Renal cortical epithelial cell (primary cell): ENCODE measurements at regions not wholly inside any gene's neighbourhood (a gene's known extent, or its start where the extent isn't known, plus 50 kb on each side); places are given as distances from the start of the nearest gene placed in this dataset.

Experiments used
- DNase-seq: peaks from one replicate; pipeline ENCODE4 v3.0.0-alpha.2; 2011; ENCODE audit warnings: low read depth

GRCh38 chr2:12967804-12968203, 251.1 kb downstream of the TRIB2 start:
- DNase-seq = no peak

- no peak for DNase-seq
Observed at GRCh38 chr2:12968399-12968798, 251.7 kb downstream of the TRIB2 start.

- peak; percentile 65 for DNase-seq
Observed at GRCh38 chr2:12970861-12971260, 254.1 kb downstream of the TRIB2 start.

GRCh38 chr2:12971581-12972365, 255.0 kb downstream of the TRIB2 start:
- DNase-seq = no peak

GRCh38 chr2:12978066-12978835, 261.5 kb downstream of the TRIB2 start:
- peak; percentile 30 for DNase-seq

- DNase-seq = peak; percentile 59
Observed at GRCh38 chr2:12979066-12979465, 262.3 kb downstream of the TRIB2 start.

GRCh38 chr2:12980817-12981216, 264.1 kb downstream of the TRIB2 start:
- peak; percentile 61 for DNase-seq

- no peak for DNase-seq
Observed at GRCh38 chr2:12982149-12982584, 265.4 kb downstream of the TRIB2 start.

- DNase-seq = no peak
Observed at GRCh38 chr2:12987246-12987645, 270.5 kb downstream of the TRIB2 start.

GRCh38 chr2:12988279-12988678, 271.5 kb downstream of the TRIB2 start:
- no peak for DNase-seq

- no peak for DNase-seq
Observed at GRCh38 chr2:12990523-12990922, 273.8 kb downstream of the TRIB2 start.

- no peak for DNase-seq
Observed at GRCh38 chr2:12998685-12999084, 281.9 kb downstream of the TRIB2 start.

- DNase-seq = no peak
Observed at GRCh38 chr2:13000664-13001363, 284.1 kb downstream of the TRIB2 start.

GRCh38 chr2:13001408-13001807, 284.7 kb downstream of the TRIB2 start:
- DNase-seq = no peak

GRCh38 chr2:13002536-13003331, 286.0 kb downstream of the TRIB2 start:
- DNase-seq = no peak

- DNase-seq = peak; percentile 11
Observed at GRCh38 chr2:13003500-13003899, 286.8 kb downstream of the TRIB2 start.

- no peak for DNase-seq
Observed at GRCh38 chr2:13005048-13005447, 288.3 kb downstream of the TRIB2 start.

- DNase-seq = no peak
Observed at GRCh38 chr2:13005761-13006335, 289.1 kb downstream of the TRIB2 start.

- DNase-seq = no peak
Observed at GRCh38 chr2:13006426-13006825, 289.7 kb downstream of the TRIB2 start.

- peak; percentile 44 for DNase-seq
Observed at GRCh38 chr2:13006829-13007717, 290.3 kb downstream of the TRIB2 start.
